NCI-H2227 (cell line): ENCODE measurements at regions not wholly inside any gene's neighbourhood (a gene's known extent, or its start where the extent isn't known, plus 50 kb on each side); places are given as distances from the start of the nearest gene placed in this dataset.
"Not testable (repeated sequence)": the region's sequence is repeated elsewhere in the genome, so short reads cannot be mapped to it uniquely, and the experiment has no call there.

Source experiments
- DNase-seq: peaks from one replicate; lab custom pipeline; 2025; ENCODE audit not compliant: unreplicated experiment; lab: John Stamatoyannopoulos, UW

GRCh38 chr16:87135246-87136030 is 181.8 kb downstream of the C16orf95 start:
- DNase-seq, result no peak

GRCh38 chr16:87138316-87138715 is 178.9 kb downstream of the C16orf95 start:
- DNase-seq, result no peak

- DNase-seq, result no peak
These were observed 178.4 kb downstream of the C16orf95 start for GRCh38 chr16:87138738-87139267.

DNA sequence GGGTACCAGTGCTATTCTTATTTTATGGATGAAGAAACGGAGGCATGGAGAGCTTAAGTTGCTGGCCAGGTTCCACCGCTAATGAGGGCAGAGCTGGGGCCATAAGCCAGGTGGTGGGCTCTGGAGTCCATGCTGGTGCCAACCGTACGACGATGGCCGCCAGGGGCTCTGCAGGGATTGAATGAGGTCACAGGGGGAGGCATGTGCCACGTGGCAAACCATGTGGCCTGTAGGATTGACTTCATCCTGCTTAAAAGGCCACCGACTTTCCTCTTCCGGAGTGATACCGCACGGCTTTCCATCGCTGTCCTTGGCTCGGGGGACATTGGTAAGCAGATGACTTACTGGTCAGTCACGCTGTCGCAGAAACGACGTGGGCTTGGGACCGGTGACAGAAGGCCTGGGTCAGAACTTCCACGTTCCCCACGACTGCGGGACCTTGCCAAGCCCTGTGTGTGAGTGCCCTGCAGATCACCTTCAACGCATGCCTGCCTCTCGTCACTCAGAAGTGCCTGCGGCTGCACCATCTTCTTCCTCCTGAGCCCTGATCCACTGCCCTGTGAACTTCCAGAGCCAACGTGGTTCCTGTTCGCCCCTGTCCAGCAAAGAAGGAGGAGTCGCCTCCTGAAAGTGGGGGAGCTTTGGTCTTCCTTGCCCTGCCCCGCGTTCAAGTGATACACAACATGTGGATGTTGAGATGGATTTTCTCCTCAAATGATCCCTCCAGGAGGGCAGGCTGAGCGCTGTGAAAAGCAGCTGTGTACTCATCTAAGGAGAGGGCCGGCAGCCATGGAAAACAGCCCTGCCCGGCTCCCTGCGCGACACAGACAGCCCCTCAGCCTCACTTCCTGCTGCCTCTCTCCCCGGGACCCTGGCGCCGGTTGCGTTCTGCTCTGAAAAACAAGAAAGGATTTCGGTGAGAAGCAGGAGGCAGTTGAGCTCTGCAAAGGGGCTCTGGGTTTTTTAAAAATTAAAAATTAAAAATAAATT is 176.7 kb downstream of the C16orf95 start:
- DNase-seq, result no peak

GRCh38 chr16:87141402-87141801 is 175.8 kb downstream of the C16orf95 start:
- no peak for DNase-seq

GRCh38 chr16:87143661-87144121 is 173.5 kb downstream of the C16orf95 start:
- DNase-seq, result no peak

DNA sequence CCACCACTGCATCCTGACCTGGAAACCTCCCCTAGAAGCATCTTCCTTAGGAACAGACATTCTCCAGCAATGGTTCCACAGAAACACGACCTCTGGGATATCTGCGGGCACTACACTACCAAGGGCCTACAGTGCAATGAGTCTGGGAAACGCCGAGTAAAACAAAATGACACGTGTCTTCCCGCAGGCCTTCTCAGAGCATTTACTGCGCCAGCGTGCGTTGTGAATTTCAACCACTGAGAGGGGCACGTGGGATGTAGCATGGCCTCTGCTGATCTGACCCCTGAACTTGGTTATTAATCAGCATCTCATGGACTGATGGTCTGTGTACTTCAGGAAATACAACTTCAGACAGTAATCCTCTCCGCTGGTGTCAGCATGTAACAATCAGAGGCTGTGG is 173.0 kb downstream of the C16orf95 start:
- no peak for DNase-seq

GRCh38 chr16:87145181-87146176 is 171.7 kb downstream of the C16orf95 start:
- no peak for DNase-seq

DNA sequence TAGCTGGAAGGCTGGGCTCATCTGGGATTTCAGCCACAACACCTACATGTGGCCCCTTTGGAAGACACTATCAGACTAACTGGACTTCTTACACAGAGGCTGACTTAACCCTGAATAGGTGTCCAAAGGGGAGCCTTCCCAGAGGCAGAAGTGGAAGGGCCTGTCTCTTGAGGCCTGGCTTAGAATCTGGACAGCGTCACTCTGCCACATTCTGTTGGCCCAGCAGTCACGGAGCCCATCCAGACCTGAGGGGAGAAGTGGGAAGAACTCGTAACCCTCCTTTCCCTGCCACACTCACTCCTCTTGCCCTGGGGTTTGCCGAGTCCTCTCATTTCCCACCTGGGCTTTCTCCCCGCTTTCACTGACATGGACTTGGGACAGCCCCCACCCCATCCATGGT is 170.5 kb downstream of the C16orf95 start:
- no peak for DNase-seq

GRCh38 chr16:87149051-87149450 is 168.1 kb downstream of the C16orf95 start:
- DNase-seq, result no peak

- no peak for DNase-seq
These were observed 166.9 kb downstream of the C16orf95 start for GRCh38 chr16:87150262-87150661.

DNA sequence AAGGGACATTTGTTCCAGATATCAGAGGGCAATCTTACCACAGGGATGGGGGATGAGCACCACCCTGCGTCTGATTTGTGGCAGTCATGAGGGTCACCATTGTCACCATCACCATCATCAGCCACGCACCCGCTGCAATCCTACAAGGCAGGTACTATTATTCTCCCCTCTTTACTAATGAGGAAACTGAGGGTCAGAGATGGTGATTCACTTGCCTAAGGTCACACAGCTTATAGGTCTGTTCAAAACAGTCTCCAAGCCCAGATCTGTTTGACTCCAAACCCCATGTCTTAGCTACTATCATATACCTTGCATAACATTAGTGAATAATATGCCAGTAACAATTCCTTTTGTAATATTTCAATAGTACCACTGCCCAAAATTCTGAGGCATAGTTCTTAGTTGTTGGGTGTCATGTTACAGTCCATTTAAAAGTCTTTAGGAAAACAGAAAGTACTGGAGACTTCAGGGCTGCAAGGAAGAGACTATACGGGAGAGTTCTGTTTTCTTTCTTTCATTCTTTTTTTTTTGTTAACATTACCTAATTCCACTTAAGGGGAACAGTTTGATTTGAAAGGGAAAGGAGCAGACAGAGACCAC is 166.4 kb downstream of the C16orf95 start:
- no peak for DNase-seq

DNA sequence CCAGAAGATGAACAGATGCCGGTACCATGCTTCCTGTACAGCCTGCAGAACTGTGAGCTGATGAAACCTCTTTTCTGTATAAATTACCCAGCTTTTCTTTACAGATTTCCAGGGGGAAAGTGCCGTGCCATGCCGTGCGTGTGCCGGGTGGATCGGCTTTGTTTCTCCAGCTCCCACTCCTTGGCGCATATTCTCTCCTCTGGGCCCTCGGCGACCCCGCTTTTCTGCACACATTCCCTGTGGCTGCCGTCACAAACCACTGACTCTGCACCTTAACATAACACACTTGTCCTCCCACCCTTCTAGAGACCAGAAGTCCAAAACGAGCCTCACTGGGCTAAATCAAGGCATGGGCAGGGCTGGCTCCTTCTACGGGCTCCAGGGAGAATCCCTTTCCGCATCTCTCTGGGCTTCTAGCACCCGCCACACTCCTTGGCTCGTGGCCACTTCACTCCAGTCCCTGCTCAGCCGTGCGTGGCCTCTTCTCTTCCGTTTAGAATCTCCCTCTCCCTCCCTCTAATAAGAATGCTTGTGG is 164.9 kb downstream of the C16orf95 start:
- no peak for DNase-seq

DNA sequence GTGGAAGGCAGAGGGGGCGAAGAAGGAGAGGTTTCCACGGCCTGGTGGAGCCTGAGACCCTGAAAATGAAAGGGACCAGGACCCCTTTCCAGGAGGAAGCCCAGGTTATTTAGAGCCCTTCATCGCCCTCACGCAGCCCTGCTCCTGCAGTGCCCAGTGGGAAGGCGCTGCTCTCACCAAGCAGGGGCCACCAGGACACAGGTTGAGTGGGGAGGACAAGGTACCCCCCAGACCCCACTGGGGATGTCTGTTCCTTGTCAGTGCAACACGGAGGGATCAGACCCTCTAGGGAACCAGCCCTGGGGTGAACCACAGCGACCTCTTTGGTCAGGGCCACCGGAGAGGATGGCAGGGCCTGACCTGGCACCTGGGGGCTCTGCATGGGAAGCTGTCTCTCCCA is 163.9 kb downstream of the C16orf95 start:
- DNase-seq, result no peak

- not testable (repeated sequence) for DNase-seq
These were observed 161.9 kb downstream of the C16orf95 start for GRCh38 chr16:87155315-87155714.

DNA sequence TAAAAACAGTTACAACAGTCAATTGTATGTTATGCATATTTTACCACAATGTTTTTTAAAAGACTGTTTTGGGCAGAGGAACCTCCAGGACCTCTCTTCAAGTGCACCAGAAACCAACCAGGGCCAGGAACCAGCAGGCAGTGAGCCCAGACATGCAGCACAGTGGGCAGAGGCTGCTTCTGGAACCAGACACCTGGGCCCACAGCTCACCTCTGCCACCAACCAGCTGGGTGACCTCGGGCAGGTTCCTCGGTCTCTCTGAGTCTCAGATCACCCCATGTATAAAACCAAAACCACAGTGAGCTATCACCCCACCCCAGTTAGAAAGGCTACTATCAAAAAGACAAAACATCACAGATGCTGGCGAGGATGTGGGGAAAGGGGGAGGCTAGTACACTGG is 161.0 kb downstream of the C16orf95 start:
- DNase-seq, result no peak

- no peak for DNase-seq
These were observed 157.0 kb downstream of the C16orf95 start for GRCh38 chr16:87160234-87160636.

DNA sequence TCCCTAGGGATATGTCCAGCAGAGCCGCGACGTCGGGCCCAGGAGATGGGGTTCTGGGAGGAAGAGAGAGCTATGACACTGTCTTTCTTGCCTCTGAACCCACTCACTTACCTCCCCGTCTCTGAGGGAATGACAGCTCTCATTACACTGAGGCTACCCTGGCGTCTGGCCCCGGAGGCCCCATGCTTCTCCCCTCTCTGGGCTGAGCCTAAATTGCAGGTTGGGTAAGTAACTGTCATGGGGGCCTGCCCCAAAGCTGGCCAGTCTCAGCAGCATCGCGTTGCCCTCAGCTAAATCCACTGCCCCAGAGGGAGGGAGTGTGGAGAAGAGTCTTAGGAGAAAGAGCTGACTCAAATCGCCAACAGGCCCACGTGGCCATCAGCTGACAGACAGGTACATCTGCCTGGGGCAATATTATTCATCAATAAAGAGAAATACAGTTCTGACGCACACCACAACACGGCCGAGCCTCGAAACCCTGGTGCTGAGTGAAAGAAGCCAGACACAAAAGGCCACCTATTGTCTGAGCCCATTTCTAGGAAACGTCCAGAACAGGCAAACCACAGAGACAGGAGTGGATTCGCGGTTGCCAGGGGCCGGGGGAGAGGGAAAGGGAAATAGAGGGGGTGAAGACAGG is 156.4 kb downstream of the C16orf95 start:
- DNase-seq, result no peak

GRCh38 chr16:87161410-87161809 is 155.8 kb downstream of the C16orf95 start:
- not testable (repeated sequence) for DNase-seq
